Fibroblast of gingiva (primary cell): ENCODE measurements at regions not wholly inside any gene's neighbourhood (a gene's known extent, or its start where the extent isn't known, plus 50 kb on each side); places are given as distances from the start of the nearest gene placed in this dataset.

Source experiments
- DNase-seq: peaks from one replicate; pipeline ENCODE4 v3.0.0-alpha.2; 2011; ENCODE audit warnings: low read depth

- no peak for DNase-seq
Observed at GRCh38 chr10:8981277-8981676, 926.8 kb downstream of the GATA3 start.

- no peak for DNase-seq
Observed at GRCh38 chr10:8985651-8986050, 931.2 kb downstream of the GATA3 start.

GRCh38 chr10:8986975-8987374, 932.5 kb downstream of the GATA3 start:
- DNase-seq, result no peak

- no peak for DNase-seq
Observed at GRCh38 chr10:8987712-8988111, 933.2 kb downstream of the GATA3 start.

GRCh38 chr10:8990280-8990987, 935.9 kb downstream of the GATA3 start:
- no peak for DNase-seq

- DNase-seq, result no peak
Observed at GRCh38 chr10:8992009-8992408, 937.5 kb downstream of the GATA3 start.

GRCh38 chr10:8993864-8994263, 939.4 kb downstream of the GATA3 start:
- DNase-seq, result no peak

GRCh38 chr10:8998751-8999150, 944.3 kb downstream of the GATA3 start:
- DNase-seq, result no peak

- no peak for DNase-seq
Observed at GRCh38 chr10:9003122-9003521, 948.6 kb downstream of the GATA3 start.

- DNase-seq, result no peak
Observed at GRCh38 chr10:9004736-9005135, 950.2 kb downstream of the GATA3 start.

GRCh38 chr10:9009505-9009904, 955.0 kb downstream of the GATA3 start:
- DNase-seq, result no peak

- DNase-seq, result no peak
Observed at GRCh38 chr10:9010093-9010492, 955.6 kb downstream of the GATA3 start.

- no peak for DNase-seq
Observed at GRCh38 chr10:9010931-9011670, 956.6 kb downstream of the GATA3 start.

- DNase-seq, result no peak
Observed at GRCh38 chr10:9012312-9012711, 957.8 kb downstream of the GATA3 start.

- no peak for DNase-seq
Observed at GRCh38 chr10:9015005-9015404, 960.5 kb downstream of the GATA3 start.

GRCh38 chr10:9015447-9015846, 961.0 kb downstream of the GATA3 start:
- no peak for DNase-seq

GRCh38 chr10:9016930-9017329, 962.4 kb downstream of the GATA3 start:
- no peak for DNase-seq

GRCh38 chr10:9018195-9019173, 964.0 kb downstream of the GATA3 start:
- DNase-seq, result no peak

- no peak for DNase-seq
Observed at GRCh38 chr10:9023206-9023605, 968.7 kb downstream of the GATA3 start.

- DNase-seq, result no peak
Observed at GRCh38 chr10:9024210-9024609, 969.7 kb downstream of the GATA3 start.

- no peak for DNase-seq
Observed at GRCh38 chr10:9028231-9028630, 973.7 kb downstream of the GATA3 start.

- DNase-seq, result no peak
Observed at GRCh38 chr10:9035355-9035754, 980.9 kb downstream of the GATA3 start.
